Activated naive CD8-positive, alpha-beta T cell treated with anti-CD3 and anti-CD28 coated beads, Interleukin-2, amount 50 U/mL, for 16 hours (primary cell): ENCODE measurements at regions not wholly inside any gene's neighbourhood (a gene's known extent, or its start where the extent isn't known, plus 50 kb on each side); places are given as distances from the start of the nearest gene placed in this dataset.
"Not testable (repeated sequence)": the region's sequence is repeated elsewhere in the genome, so short reads cannot be mapped to it uniquely, and the experiment has no call there.

Experiments
- DNase-seq: peaks from one replicate; pipeline ENCODE4 v3.0.0-alpha.2; 2020; ENCODE audit warnings: low read depth, low spot score

GRCh38 chr3:194945508-194945907 lies 259.8 kb downstream of the FAM43A start:
- no peak for DNase-seq

- no peak for DNase-seq
Measured at GRCh38 chr3:194946091-194946490, 260.4 kb downstream of the FAM43A start.

GRCh38 chr3:194949592-194949991 lies 263.9 kb downstream of the FAM43A start:
- DNase-seq, result no peak

GRCh38 chr3:194950906-194951628 lies 265.4 kb downstream of the FAM43A start:
- no peak for DNase-seq

- not testable (repeated sequence) for DNase-seq
Measured at GRCh38 chr3:194951629-194951920, 265.9 kb downstream of the FAM43A start.

GRCh38 chr3:194951931-194952582 lies 266.4 kb downstream of the FAM43A start:
- DNase-seq, result no peak

GRCh38 chr3:194952841-194953241 lies 267.2 kb downstream of the FAM43A start:
- DNase-seq, result no peak

- DNase-seq, result no peak
Measured at GRCh38 chr3:194953291-194953690, 267.6 kb downstream of the FAM43A start.

- no peak for DNase-seq
Measured at GRCh38 chr3:194955546-194955945, 269.9 kb downstream of the FAM43A start.

GRCh38 chr3:194955979-194956696 lies 270.5 kb downstream of the FAM43A start:
- DNase-seq, result no peak

GRCh38 chr3:194956697-194957396 lies 271.2 kb downstream of the FAM43A start:
- no peak for DNase-seq

- DNase-seq, result no peak
Measured at GRCh38 chr3:194957743-194958240, 272.1 kb downstream of the FAM43A start.

- DNase-seq, result no peak
Measured at GRCh38 chr3:194959217-194959616, 273.5 kb downstream of the FAM43A start.

GRCh38 chr3:194959666-194960065 lies 274.0 kb downstream of the FAM43A start:
- DNase-seq, result not testable (repeated sequence)

- no peak for DNase-seq
Measured at GRCh38 chr3:194960446-194961032, 274.9 kb downstream of the FAM43A start.

- no peak for DNase-seq
Measured at GRCh38 chr3:194961149-194961548, 275.5 kb downstream of the FAM43A start.

- DNase-seq, result no peak
Measured at GRCh38 chr3:194961571-194961970, 275.9 kb downstream of the FAM43A start.

GRCh38 chr3:194962056-194962455 lies 276.4 kb downstream of the FAM43A start:
- DNase-seq, result no peak

- DNase-seq, result no peak
Measured at GRCh38 chr3:194964809-194965208, 279.1 kb downstream of the FAM43A start.

- DNase-seq, result no peak
Measured at GRCh38 chr3:194967151-194968117, 281.8 kb downstream of the FAM43A start.
